NOMO-1 treated with DMSO at 0.1 percent for 48 hours (cell line): ENCODE measurements at regions not wholly inside any gene's neighbourhood (a gene's known extent, or its start where the extent isn't known, plus 50 kb on each side); places are given as distances from the start of the nearest gene placed in this dataset.
"Not testable (repeated sequence)": the region's sequence is repeated elsewhere in the genome, so short reads cannot be mapped to it uniquely, and the experiment has no call there.

Experiments used
- DNase-seq: peaks from one replicate; lab custom pipeline; 2025; ENCODE audit not compliant: unreplicated experiment; lab: John Stamatoyannopoulos, UW

DNA sequence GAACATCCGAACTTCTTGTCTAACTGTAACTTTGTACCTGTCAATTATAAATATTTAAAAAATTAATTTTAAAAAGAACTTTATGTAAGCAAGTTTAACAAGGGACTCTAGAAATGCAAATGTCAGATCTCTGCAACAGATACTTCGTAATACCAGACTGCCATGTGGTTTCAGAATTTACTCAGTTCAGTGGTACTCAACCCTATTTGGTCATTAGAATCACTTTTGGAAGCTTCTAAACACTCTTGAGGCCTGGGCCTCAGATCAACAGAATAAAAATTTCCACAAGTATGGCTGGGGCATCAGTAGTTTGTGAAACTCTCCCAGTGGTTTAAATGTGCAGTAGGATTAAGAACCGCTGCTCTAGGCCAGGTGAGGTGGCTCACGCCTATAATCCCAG is 139.5 kb upstream of the SMYD2 start:
- DNase-seq = no peak

DNA sequence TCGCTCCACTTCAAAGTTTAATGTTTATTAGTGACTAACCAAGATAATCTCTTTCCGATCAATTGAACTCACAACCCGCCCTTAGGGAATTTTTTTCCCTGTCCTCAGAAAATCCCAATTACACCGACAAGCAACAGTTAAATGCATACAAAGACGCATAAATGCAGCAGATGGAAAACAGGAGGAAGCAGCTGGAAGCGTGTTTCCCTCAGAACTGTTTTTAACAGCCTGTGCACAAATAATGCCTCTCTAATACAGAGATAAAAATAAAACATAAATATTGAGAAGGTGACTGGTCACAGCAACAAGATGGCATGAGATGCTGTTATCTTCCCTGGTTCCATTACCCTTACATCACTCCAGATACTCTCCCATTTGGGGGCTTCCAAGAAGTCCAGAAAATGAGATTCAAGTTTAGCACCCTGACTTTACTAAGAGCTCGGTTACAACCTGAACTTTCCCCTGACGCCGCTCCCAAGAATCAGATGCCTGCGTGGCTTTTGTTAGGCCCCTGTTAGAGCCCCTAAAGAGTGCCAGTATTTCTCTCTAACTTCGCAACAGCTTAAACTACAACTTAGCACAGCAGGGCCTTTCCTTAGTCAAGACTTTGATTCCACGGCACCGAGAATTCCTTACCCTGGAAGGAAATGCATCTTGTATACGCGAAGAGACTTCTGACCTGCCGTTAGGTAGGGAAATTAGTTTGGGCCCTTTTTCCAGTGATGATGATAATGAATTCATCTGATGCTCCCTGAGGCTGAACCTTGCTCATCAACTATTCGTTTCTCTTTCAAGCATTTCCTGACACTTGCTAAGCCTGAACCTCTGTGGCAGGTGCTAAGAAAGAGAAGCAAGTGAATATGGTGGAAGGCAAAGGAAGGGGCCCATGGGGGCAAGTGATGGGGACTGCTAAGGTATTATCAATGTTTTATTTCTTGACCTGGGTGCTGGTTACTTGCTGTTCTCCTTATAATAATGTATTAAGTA is 137.7 kb upstream of the SMYD2 start:
- DNase-seq = no peak

GRCh38 chr1:214144521-214144920 is 136.4 kb upstream of the SMYD2 start:
- DNase-seq = not testable (repeated sequence)

DNA sequence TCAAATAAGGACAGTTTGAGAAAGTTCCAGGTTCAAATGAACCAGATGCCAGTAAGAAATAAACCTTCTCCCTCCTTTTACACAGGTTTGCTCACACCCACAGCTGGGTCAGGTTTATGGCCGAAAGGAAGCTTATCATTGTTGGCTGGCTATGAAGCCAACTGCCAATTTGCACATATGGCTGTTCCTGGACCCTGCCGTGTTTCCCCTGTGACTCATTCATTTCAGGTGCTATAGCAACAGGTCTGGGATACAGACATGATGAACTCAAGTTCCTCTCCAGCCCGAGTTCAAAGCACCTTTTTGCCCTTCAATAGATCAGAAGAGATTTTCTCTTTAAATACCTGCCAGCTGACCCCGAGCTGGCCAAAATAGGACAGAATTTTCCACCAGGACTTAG is 134.4 kb upstream of the SMYD2 start:
- DNase-seq = no peak

DNA sequence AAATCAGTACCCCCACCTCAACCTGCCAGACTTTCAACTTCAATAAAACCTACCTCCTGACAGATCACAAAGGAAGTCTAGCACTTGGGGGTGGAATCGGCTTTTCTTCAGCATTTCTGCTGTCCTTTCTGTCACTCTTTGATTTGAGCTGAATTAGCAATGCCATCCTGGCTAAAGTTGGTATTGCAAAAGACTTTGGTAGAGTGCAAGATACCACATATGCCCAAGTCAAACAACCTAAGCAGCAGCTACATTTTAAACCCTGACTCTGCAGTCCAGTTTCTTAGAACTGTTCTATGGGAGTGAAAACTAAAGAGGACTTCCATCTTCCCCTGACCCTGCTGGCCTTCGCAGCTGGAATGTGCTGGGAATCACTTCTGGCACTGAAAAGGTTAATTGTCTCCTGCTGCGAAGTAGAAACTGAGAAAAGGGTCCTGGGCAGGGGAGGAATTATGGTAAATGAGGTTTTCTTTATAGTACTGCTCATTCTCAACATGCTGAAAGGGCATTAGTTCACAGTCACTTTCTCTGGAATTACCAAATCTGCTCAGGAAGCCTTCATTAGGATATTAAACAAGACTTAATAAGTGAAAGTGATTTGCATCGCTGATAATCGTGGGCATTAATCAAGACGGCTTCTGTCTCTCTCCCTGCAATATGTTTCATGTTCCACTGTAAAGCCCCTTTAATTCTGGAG is 126.2 kb upstream of the SMYD2 start:
- no peak for DNase-seq

- no peak for DNase-seq
Measured at GRCh38 chr1:214155987-214156625, 124.9 kb upstream of the SMYD2 start.

DNA sequence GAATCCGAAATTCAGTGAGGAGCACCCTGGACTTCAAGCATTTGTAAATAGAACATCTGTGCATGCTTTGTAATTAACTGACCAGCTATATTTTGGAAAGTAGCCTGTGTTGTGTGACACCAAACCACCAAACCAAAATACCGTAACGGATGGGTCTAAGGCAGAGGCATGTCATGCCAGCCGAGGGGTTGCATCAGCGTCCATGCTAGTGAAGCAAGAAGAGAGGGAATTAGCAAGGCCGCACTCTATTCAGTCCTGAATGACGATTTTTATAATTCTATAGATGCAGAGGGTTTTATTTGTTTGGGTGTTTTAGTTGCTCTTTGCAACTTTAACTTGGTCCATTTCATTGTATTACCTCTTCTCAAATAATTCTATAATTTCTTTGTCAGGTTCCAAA is 116.8 kb upstream of the SMYD2 start:
- DNase-seq = peak; percentile 7

DNA sequence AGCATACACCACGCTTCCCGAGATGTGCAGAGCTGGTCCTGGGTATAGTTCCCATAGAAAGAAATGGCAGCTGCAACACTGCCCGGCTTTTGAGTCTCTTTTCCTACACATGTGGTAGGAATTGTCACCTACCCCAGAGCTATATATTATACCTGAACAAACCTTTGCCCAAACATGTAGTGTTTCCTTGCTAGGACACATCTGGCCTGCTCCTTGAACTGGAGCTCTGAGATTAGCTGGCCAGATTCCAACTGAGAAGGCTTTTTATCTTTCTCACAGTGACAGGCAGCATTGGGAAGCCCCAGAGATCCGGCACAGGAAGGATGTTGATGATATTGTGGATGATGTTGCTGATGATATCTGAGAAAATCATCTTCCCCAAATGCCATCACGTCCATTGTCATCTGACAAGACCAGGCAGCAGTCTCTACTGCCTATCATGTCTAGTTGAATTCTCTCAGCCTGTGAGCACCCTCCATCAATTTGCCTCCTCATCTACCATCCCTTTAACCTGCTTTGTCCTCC is 115.0 kb upstream of the SMYD2 start:
- DNase-seq = no peak

DNA sequence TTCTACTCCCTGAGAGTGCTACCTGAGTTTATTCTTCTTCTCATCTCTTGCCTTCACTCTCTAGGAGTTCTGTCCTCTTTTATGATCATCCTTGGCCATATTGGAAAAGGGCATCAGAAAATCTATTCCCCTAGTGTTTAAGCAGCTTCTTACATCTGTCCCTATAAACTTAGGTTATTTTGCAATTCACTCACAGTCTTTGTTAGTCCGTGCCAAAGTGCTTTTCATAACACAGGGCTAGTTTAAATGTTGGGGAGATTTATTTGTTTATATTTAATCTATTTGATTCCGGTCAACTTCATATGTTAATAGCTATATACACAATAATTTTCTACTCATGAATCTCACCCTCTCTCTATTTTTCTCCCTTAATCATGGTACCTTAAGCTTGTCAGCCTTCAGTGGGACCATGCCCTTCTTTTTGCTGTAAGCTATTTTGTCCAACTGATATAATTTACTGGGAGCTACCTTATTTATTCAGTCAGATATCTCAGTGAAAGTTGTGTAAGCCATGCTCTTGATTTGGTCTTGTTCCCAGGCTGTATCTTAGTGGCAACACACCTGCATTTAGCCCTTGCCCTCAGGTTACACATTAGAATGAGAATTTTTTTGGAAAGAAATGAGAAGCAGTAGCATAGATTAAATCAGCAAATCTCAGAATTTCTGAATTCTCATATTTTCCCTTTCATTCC is 106.3 kb upstream of the SMYD2 start:
- no peak for DNase-seq

DNA sequence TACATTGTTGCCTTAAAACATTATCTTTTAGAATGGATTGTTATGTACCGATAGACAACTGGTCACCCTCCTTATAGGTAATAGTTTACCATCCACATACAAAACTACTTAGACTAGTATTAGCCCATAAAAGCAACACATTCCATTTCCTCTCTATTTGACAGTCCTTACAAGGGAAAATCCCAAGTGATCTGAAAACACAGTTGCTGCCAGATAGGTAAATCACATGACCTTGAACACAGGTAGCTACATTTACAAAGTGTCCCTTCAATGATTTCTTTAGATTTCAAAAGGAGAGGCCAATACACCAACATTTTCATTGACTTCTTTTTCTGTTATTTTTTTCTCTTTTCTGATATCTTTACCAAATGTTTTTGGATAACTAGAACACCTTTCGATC is 102.9 kb upstream of the SMYD2 start:
- no peak for DNase-seq

DNA sequence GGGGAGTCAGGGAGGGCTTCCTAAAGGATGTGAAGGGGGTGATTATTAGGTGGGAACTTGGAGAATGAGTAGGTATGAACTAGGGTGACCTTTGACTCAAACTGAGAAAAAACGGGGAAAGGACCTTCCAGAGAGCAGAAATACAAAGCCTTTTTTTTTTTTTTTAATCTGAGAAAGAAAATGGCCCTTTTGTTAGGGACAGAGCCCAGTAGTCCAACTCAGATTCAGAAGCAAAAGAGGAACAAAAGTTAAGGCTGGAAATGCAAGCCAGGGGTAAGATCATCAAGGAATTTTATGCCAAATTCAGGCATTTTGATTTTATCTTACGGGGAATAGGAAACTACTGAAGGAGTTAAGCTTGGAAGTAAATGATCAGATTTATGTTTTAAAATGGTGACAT is 96.0 kb upstream of the SMYD2 start:
- no peak for DNase-seq

GRCh38 chr1:214186103-214186824 is 94.7 kb upstream of the SMYD2 start:
- no peak for DNase-seq

DNA sequence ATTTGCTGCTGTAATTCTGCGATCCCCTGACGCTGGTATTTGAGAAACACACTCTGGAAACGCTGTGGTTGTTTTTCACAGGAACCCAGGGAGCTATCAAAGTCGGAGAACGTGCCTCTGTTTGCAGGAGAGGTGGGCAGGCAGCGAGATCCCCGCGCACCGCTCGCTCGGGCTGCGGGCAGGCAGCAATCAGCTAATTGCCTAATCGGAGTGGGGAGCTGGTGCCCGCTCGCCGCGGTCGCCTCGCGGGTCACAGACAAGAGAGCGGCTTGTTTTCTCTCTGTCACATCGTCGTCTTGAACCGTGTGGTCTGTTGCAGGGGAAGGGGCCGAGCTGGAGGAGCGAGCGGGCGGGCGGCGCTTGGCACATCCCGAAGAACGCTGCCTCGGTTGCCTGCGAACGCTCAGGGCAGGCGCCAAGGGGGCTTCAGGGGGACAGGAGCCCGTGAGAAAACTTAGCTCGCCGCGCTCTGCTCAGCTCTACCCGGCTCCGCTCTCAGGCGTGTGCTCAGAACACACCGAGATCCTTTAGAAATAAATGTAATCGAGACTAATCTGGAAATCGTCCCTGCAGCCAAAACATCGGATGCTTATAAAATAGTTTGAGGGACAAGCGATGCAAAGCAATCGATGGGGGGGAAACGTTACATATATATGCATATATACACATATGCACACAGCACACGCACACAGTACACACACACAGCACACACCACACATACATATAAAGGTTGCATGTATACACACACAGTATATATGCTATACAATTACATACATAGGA is 93.6 kb upstream of the SMYD2 start:
- no peak for DNase-seq

DNA sequence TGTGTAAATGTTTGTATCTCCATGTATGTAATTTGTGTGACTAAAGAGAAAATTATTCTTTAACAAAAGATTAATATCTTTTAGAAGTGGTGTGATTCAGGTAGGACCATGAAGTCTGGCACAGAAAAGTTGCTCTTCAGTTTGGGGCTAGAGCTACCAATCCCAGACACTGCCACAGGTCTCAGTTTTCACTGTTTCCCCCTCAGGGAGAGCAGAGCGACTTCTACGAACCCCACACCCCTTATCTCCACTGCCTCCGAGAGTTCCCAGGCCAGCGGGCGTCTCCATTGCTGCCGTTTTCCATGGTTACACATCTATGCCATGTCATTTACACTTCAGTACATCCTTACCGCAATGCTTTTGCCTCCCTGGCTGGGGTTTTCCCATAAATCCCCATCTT is 93.0 kb upstream of the SMYD2 start:
- no peak for DNase-seq

DNA sequence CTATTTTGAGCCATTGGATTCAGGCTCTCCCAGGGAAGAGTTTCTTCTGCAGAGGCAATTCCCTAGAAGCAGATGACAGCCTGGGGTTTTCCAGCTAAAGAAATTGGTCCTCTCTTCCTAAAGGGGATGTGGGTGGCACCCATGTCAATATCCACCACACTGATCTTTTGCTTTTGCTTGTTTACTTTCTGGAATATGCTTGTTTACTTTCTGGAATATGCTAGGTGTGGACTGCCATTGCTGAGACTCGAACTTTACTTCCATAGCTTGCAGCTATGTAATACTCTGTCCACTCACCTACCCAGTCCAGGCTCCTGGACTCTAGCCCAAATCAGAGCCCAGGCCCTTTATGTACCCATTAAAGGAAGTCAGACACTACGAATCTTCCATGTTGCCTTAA is 92.1 kb upstream of the SMYD2 start:
- no peak for DNase-seq

GRCh38 chr1:214192825-214193643 is 87.9 kb upstream of the SMYD2 start:
- no peak for DNase-seq

GRCh38 chr1:214193691-214194090 is 87.3 kb upstream of the SMYD2 start:
- DNase-seq = no peak

GRCh38 chr1:214198571-214198970 is 82.4 kb upstream of the SMYD2 start:
- DNase-seq = peak; percentile 58

- peak; percentile 37 for DNase-seq
Measured at GRCh38 chr1:214199585-214199984, 81.4 kb upstream of the SMYD2 start.
